ENCODE measurements at regions not wholly inside any gene's neighbourhood (a gene's known extent, or its start where the extent isn't known, plus 50 kb on each side); places are given as distances from the start of the nearest gene placed in this dataset.

- Histone ChIP-seq H3K9me3 (no peaks in the 10 kb centered on the region), H3K27me3 (no peaks in the 10 kb centered on the region), H3K27ac (no peak overlapping the region), H3K36me3 (no peaks in the 10 kb centered on the region), H3K4me3 (no peak overlapping the region), H3K4me1 (no peaks in the 10 kb centered on the region)
- intact Hi-C loops (cut with DNase I), result no loop called here
- TF ChIP-seq POLR2AphosphoS5 (IDR thresholded peaks at IDR 0.05; ENCODE audit: insufficient read depth in 1 of 2, low read depth in 1 of 2) (no peak), CTCF (IDR thresholded peaks at IDR 0.05) (no peak), POLR2A (IDR thresholded peaks at IDR 0.05) (no peak)
- DNase-seq (ENCODE audit: extremely low spot score in 2 of 2), result no peak
Observed at GRCh38 chr20:42003380-42003779, 385.2 kb upstream of the CHD6 start.

GRCh38 chr20:41998539-41999341, 380.6 kb upstream of the CHD6 start:
- DNase-seq (ENCODE audit: extremely low spot score in 2 of 2), result no peak
- H3K4me1 ChIP-seq, result no peaks in the 10 kb centered on the region
- H3K36me3 ChIP-seq, result no peaks in the 10 kb centered on the region
- H3K4me3 ChIP-seq, result no peak overlapping the region
- no peaks in the 10 kb centered on the region for H3K9me3 ChIP-seq
- H3K27me3 ChIP-seq, result no peaks in the 10 kb centered on the region
- no peak overlapping the region for H3K27ac ChIP-seq
- intact Hi-C loops (cut with DNase I), result no loop called here
- TF ChIP-seq CTCF (IDR thresholded peaks at IDR 0.05) (no peak), POLR2AphosphoS5 (IDR thresholded peaks at IDR 0.05; ENCODE audit: insufficient read depth in 1 of 2, low read depth in 1 of 2) (no peak), POLR2A (IDR thresholded peaks at IDR 0.05) (no peak)

- no peak for TF ChIP-seq POLR2A (IDR thresholded peaks at IDR 0.05)
- TF ChIP-seq POLR2AphosphoS5 (IDR thresholded peaks at IDR 0.05; ENCODE audit: insufficient read depth in 1 of 2, low read depth in 1 of 2), result no peak
- no peak for TF ChIP-seq CTCF (IDR thresholded peaks at IDR 0.05)
- H3K36me3 ChIP-seq, result no peaks in the 10 kb centered on the region
- H3K27ac ChIP-seq, result no peak overlapping the region
- H3K27me3 ChIP-seq, result no peaks in the 10 kb centered on the region
- H3K4me1 ChIP-seq, result no peaks in the 10 kb centered on the region
- H3K4me3 ChIP-seq, result no peak overlapping the region
- no peak for DNase-seq (ENCODE audit: extremely low spot score in 2 of 2)
- no peaks in the 10 kb centered on the region for H3K9me3 ChIP-seq
- intact Hi-C loops (cut with DNase I), result no loop called here
Observed at GRCh38 chr20:41996951-41997350, 378.8 kb upstream of the CHD6 start.

GRCh38 chr20:41992481-41992880, 374.3 kb upstream of the CHD6 start:
- H3K36me3 ChIP-seq, result no peaks in the 10 kb centered on the region
- intact Hi-C loops (cut with DNase I), result no loop called here
- no peak overlapping the region for H3K4me3 ChIP-seq
- no peak overlapping the region for H3K27ac ChIP-seq
- no peaks in the 10 kb centered on the region for H3K27me3 ChIP-seq
- no peak for DNase-seq (ENCODE audit: extremely low spot score in 2 of 2)
- H3K4me1 ChIP-seq, result no peaks in the 10 kb centered on the region
- TF ChIP-seq POLR2AphosphoS5 (IDR thresholded peaks at IDR 0.05; ENCODE audit: insufficient read depth in 1 of 2, low read depth in 1 of 2) (no peak), POLR2A (IDR thresholded peaks at IDR 0.05) (no peak), CTCF (IDR thresholded peaks at IDR 0.05) (no peak)
- H3K9me3 ChIP-seq, result no peaks in the 10 kb centered on the region

- TF ChIP-seq CTCF (IDR thresholded peaks at IDR 0.05) (no peak), POLR2AphosphoS5 (IDR thresholded peaks at IDR 0.05; ENCODE audit: insufficient read depth in 1 of 2, low read depth in 1 of 2) (no peak), POLR2A (IDR thresholded peaks at IDR 0.05) (no peak)
- Histone ChIP-seq H3K9me3 (no peaks in the 10 kb centered on the region), H3K27ac (no peak overlapping the region), H3K36me3 (no peaks in the 10 kb centered on the region), H3K4me3 (no peak overlapping the region), H3K27me3 (no peaks in the 10 kb centered on the region), H3K4me1 (no peaks in the 10 kb centered on the region)
- intact Hi-C loops (cut with DNase I), result no loop called here
- no peak for DNase-seq (ENCODE audit: extremely low spot score in 2 of 2)
Observed at GRCh38 chr20:41991412-41991811, 373.2 kb upstream of the CHD6 start.

Data from vagina (tissue), 2 donors.